Smooth muscle cell (in vitro differentiated cells): ENCODE measurements at regions not wholly inside any gene's neighbourhood (a gene's known extent, or its start where the extent isn't known, plus 50 kb on each side); places are given as distances from the start of the nearest gene placed in this dataset.

Source experiments
- DNase-seq: peaks from one replicate; lab custom pipeline; 2025; ENCODE audit not compliant: unreplicated experiment; lab: John Stamatoyannopoulos, UW
- H2AFZ ChIP-seq: fragments of 200-600 bp; sonication (generic); 2 replicates; pipeline ENCODE4 v1.6.0; 2016; ENCODE audit warnings: antibody characterized with exemption, low read depth, mild to moderate bottlenecking
- H3F3A ChIP-seq: fragments of 200-600 bp; sonication (generic); 2 replicates; pipeline ENCODE4 v1.6.0; 2017; ENCODE audit warnings: antibody characterized with exemption, low read depth
- H3K27ac ChIP-seq: fragments of 200-600 bp; sonication (generic); 2 replicates; pipeline ENCODE4 v1.5.1; 2016; ENCODE audit warnings: low read depth, mild to moderate bottlenecking
- H3K27me3 ChIP-seq: fragments of 200-600 bp; sonication (generic); 2 replicates; pipeline ENCODE4 v1.6.1; 2016; ENCODE audit warnings: low read depth, mild to moderate bottlenecking
- H3K36me3 ChIP-seq: fragments of 200-600 bp; sonication (generic); 2 replicates; pipeline ENCODE4 v1.5.1; 2016; ENCODE audit warnings: low read depth
- H3K4me1 ChIP-seq: fragments of 200-600 bp; sonication (generic); 2 replicates; pipeline ENCODE4 v1.5.1; 2016; ENCODE audit warnings: low read depth
- H3K4me2 ChIP-seq: fragments of 200-600 bp; sonication (generic); 2 replicates; pipeline ENCODE4 v1.6.0; 2016; ENCODE audit warnings: mild to moderate bottlenecking
- H3K4me3 ChIP-seq: fragments of 200-600 bp; sonication (generic); 2 replicates; pipeline ENCODE4 v1.5.1; 2016; ENCODE audit warnings: mild to moderate bottlenecking
- H3K79me2 ChIP-seq: fragments of 200-600 bp; sonication (generic); 2 replicates; pipeline ENCODE4 v1.6.0; 2016; ENCODE audit warnings: low read depth, mild to moderate bottlenecking
- H3K9ac ChIP-seq: fragments of 200-600 bp; sonication (generic); 2 replicates; pipeline ENCODE4 v1.6.0; 2016; ENCODE audit warnings: low read depth
- H3K9me3 ChIP-seq: fragments of 200-600 bp; sonication (generic); replicated peaks from 2 replicates; pipeline ENCODE4 v1.5.1; 2016; ENCODE audit warnings: low read depth
- H4K20me1 ChIP-seq: fragments of 200-600 bp; sonication (generic); 2 replicates; pipeline ENCODE4 v1.6.0; 2016; ENCODE audit warnings: low read depth
- WGBS: methylation state at CpG from one replicate; pipeline ENCODE4 v1.1.7; 2016; ENCODE audit warnings: low lambda C conversion rate; 5-methylcytosine and 5-hydroxymethylcytosine counted together
- TF ChIP-seq, protein P1 (sequence below): fragments of 200-600 bp; sonication (generic); IDR thresholded peaks from 2 replicates; pipeline ENCODE4 v1.5.1; 2017; ENCODE audit warnings: borderline replicate concordance, mild to moderate bottlenecking, antibody characterized with exemption; ENCODE audit not compliant: insufficient read depth, poor library complexity, severe bottlenecking

- Histone ChIP-seq H3K27ac (no peak overlapping the region), H2AFZ (no peak overlapping the region), H3K9me3 (no peaks in the 10 kb centered on the region), H3K4me1 (no peaks in the 10 kb centered on the region), H3K79me2 (no peaks in the 10 kb centered on the region), H3K4me2 (no peak overlapping the region), H3K9ac (no peak overlapping the region), H3F3A (no peaks in the 10 kb centered on the region), H3K36me3 (no peaks in the 10 kb centered on the region), H3K4me3 (no peak overlapping the region), H4K20me1 (no peaks in the 10 kb centered on the region), H3K27me3 (no peaks in the 10 kb centered on the region)
- TF ChIP-seq, protein P1, sequence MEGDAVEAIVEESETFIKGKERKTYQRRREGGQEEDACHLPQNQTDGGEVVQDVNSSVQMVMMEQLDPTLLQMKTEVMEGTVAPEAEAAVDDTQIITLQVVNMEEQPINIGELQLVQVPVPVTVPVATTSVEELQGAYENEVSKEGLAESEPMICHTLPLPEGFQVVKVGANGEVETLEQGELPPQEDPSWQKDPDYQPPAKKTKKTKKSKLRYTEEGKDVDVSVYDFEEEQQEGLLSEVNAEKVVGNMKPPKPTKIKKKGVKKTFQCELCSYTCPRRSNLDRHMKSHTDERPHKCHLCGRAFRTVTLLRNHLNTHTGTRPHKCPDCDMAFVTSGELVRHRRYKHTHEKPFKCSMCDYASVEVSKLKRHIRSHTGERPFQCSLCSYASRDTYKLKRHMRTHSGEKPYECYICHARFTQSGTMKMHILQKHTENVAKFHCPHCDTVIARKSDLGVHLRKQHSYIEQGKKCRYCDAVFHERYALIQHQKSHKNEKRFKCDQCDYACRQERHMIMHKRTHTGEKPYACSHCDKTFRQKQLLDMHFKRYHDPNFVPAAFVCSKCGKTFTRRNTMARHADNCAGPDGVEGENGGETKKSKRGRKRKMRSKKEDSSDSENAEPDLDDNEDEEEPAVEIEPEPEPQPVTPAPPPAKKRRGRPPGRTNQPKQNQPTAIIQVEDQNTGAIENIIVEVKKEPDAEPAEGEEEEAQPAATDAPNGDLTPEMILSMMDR: no peak
- DNase-seq: no peak
- 5% methylated on average over 1 of the region's 1 CpG for WGBS
Measured at GRCh38 chr2:172307800-172308199, 119.6 kb upstream of the ITGA6 start.

DNA sequence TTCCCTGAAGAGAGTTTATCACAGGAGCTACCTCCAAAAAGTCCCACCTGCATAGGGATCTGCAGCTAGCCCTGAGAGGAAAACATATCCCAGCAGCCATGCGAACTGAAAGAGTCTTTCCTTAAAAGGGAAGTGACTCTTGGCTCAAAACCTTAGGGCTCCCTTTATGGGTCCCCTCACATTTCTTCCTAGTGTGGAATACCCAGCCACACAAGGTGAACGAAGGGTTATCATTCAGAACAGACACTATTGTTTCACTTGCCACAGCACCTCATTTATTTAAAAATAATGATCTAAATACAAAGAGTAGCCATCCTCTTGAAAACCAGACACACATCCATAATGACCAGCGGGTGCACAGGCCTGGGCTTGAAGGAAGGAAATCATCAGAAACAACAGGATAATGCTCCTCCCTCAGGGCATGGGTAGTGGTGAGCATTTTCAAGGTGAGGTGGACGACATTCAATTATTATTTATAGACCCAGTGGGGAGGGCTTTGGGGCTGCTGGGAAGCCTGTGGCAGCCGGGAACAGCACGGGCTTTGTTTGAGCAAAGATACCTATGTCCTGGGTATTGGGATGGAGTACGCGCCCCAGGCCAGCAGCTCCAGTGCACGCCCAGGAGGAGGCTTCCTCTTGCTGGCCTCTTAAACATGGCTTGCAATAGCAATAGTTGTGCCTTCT is 119.0 kb upstream of the ITGA6 start:
- H3F3A ChIP-seq: no peaks in the 10 kb centered on the region
- H3K36me3 ChIP-seq: no peaks in the 10 kb centered on the region
- H3K4me2 ChIP-seq: no peak overlapping the region
- 71% methylated on average over 9 of the region's 9 CpGs for WGBS
- H3K9me3 ChIP-seq: no peaks in the 10 kb centered on the region
- no peaks in the 10 kb centered on the region for H3K4me1 ChIP-seq
- no peaks in the 10 kb centered on the region for H3K79me2 ChIP-seq
- no peak overlapping the region for H3K9ac ChIP-seq
- H3K27ac ChIP-seq: no peak overlapping the region
- no peak overlapping the region for H2AFZ ChIP-seq
- H4K20me1 ChIP-seq: no peaks in the 10 kb centered on the region
- H3K27me3 ChIP-seq: no peaks in the 10 kb centered on the region
- H3K4me3 ChIP-seq: no peak overlapping the region
- no peak for DNase-seq
- TF ChIP-seq, protein P1: no peak

- Histone ChIP-seq H3F3A (no peaks in the 10 kb centered on the region), H3K27ac (no peak overlapping the region), H3K36me3 (no peaks in the 10 kb centered on the region), H2AFZ (no peak overlapping the region), H4K20me1 (no peaks in the 10 kb centered on the region), H3K4me1 (no peaks in the 10 kb centered on the region), H3K27me3 (no peaks in the 10 kb centered on the region), H3K79me2 (no peaks in the 10 kb centered on the region), H3K9me3 (no peaks in the 10 kb centered on the region), H3K4me3 (no peak overlapping the region), H3K9ac (no peak overlapping the region), H3K4me2 (no peak overlapping the region)
- DNase-seq: no peak
- WGBS: 93% methylated on average over 2 of the region's 2 CpGs
- TF ChIP-seq, protein P1: no peak
Measured at GRCh38 chr2:172311921-172312345, 115.5 kb upstream of the ITGA6 start.
